ENCODE measurements at regions not wholly inside any gene's neighbourhood (a gene's known extent, or its start where the extent isn't known, plus 50 kb on each side); places are given as distances from the start of the nearest gene placed in this dataset.

GRCh38 chr5:54804086-54804485 is 181.3 kb downstream of the ESM1 start:
- Histone ChIP-seq H3K4me1 (peaks cover 0 to 25% (median 3%) of the 10 kb centered on the region in 4 donors), H3K9me3 (no peaks in the 10 kb centered on the region), H3K36me3 (no peaks in the 10 kb centered on the region), H3K27ac (peak overlapping the region in 1 of 2 donors; percentile 20), H3K4me3 (no peak overlapping the region), H3K27me3 (no peaks in the 10 kb centered on the region)
- DNase-seq, result no peak
- no peak for TF ChIP-seq CTCF (IDR thresholded peaks at IDR 0.05)
- intact Hi-C loops (cut with DNase I; ENCODE audit: low total_unique reads), result no loop called here

GRCh38 chr5:54803471-54804011 is 181.9 kb downstream of the ESM1 start:
- no peak for DNase-seq
- Histone ChIP-seq H3K4me3 (no peak overlapping the region), H3K27me3 (no peaks in the 10 kb centered on the region), H3K4me1 (peaks cover 0 to 25% (median 3%) of the 10 kb centered on the region in 4 donors), H3K9me3 (no peaks in the 10 kb centered on the region), H3K27ac (peak overlapping the region in 1 of 2 donors; percentile 20), H3K36me3 (no peaks in the 10 kb centered on the region)
- intact Hi-C loops (cut with DNase I; ENCODE audit: low total_unique reads), result no loop called here
- no peak for TF ChIP-seq CTCF (IDR thresholded peaks at IDR 0.05)

GRCh38 chr5:54799645-54800044 is 185.7 kb downstream of the ESM1 start:
- intact Hi-C loops (cut with DNase I; ENCODE audit: low total_unique reads), result no loop called here
- Histone ChIP-seq H3K27me3 (no peaks in the 10 kb centered on the region), H3K4me1 (peaks cover 0 to 28% (median 2%) of the 10 kb centered on the region in 4 donors), H3K4me3 (no peak overlapping the region), H3K9me3 (no peaks in the 10 kb centered on the region), H3K36me3 (no peaks in the 10 kb centered on the region), H3K27ac (no peak overlapping the region)
- DNase-seq, result no peak
- TF ChIP-seq CTCF (IDR thresholded peaks at IDR 0.05), result no peak

- intact Hi-C loops (cut with DNase I; ENCODE audit: low total_unique reads), result no loop called here
- Histone ChIP-seq H3K4me3 (no peak overlapping the region), H3K4me1 (peaks cover 0 to 38% (median 18%) of the 10 kb centered on the region in 4 donors), H3K9me3 (no peaks in the 10 kb centered on the region), H3K27ac (peak overlapping the region; percentile 0 to 29), H3K36me3 (no peaks in the 10 kb centered on the region), H3K27me3 (no peaks in the 10 kb centered on the region)
- no peak for TF ChIP-seq CTCF (IDR thresholded peaks at IDR 0.05)
- DNase-seq, result no peak
Observed at GRCh38 chr5:54795777-54796176, 189.6 kb downstream of the ESM1 start.

GRCh38 chr5:54795284-54795683 is 190.1 kb downstream of the ESM1 start:
- no peak for TF ChIP-seq CTCF (IDR thresholded peaks at IDR 0.05)
- H3K4me1 ChIP-seq, result peaks cover 0 to 38% (median 18%) of the 10 kb centered on the region in 4 donors
- no peaks in the 10 kb centered on the region for H3K36me3 ChIP-seq
- no peaks in the 10 kb centered on the region for H3K9me3 ChIP-seq
- no peak for DNase-seq
- H3K27ac ChIP-seq, result peak overlapping the region; percentile 0 to 29
- no peaks in the 10 kb centered on the region for H3K27me3 ChIP-seq
- H3K4me3 ChIP-seq, result no peak overlapping the region
- intact Hi-C loops (cut with DNase I; ENCODE audit: low total_unique reads), result no loop called here
